GM12878 (cell line): ENCODE measurements at regions not wholly inside any gene's neighbourhood (a gene's known extent, or its start where the extent isn't known, plus 50 kb on each side); places are given as distances from the start of the nearest gene placed in this dataset.
A peak's percentile ranks its signal among the peaks of the same experiment; 100 is the strongest.

ENCODE experiments used
- ATAC-seq: fragments of 200-7000 bp; cut with Tn5 transposase; 3 replicates; pipeline ENCODE4 v1.9.1; 2020; ENCODE audit warnings: mild to moderate bottlenecking, moderate library complexity
- BruUV-seq: library from RNA; stranded (reverse); fragments of 400-500 nt; replicated peaks from 2 replicates; lab custom pipeline; 2021; lab: Mats Ljungman, UMichigan
- CTCF ChIA-PET: fragments of 300-600 bp; sonication (Branson Sonifier 250); formaldehyde crosslinking; extraction: SDS; loops from one replicate; lab custom pipeline; 2021; ENCODE audit warnings: inconsistent platforms; lab: Yijun Ruan, JAX
- POLR2A ChIA-PET: fragments of 350-600 bp; formaldehyde crosslinking; extraction: SDS; loops from one replicate; lab custom pipeline; 2021; ENCODE audit warnings: inconsistent platforms; lab: Charles Lee
- RAD21 ChIA-PET: fragments of 300-600 bp; sonication (Branson Sonifier 250); formaldehyde crosslinking; loops from one replicate; lab custom pipeline; 2023; ENCODE audit warnings: antibody characterized with exemption; ENCODE audit not compliant: unreplicated experiment; lab: Charles Lee
- SMC1A ChIA-PET: fragments of 300-600 bp; sonication (Branson Sonifier 250); formaldehyde crosslinking; loops from one replicate; lab custom pipeline; 2023; ENCODE audit not compliant: unreplicated experiment, uncharacterized antibody; lab: Charles Lee
- DNase-seq: peaks from one replicate; pipeline ENCODE4 v3.0.0-alpha.2; 2011; ENCODE audit warnings: low read depth, low spot score
- FAIRE-seq: peaks from 3 replicates; lab custom pipeline; 2011; peaks lifted over from hg19 to GRCh38; lab: Jason Lieb, UNC
- H2AFZ ChIP-seq: 2 replicates; pipeline ENCODE4 v1.6.0; 2011; ENCODE audit warnings: low read depth, low read length, control low read depth; ENCODE audit not compliant: control insufficient read depth
- H3K27ac ChIP-seq: 2 replicates; pipeline ENCODE4 v1.5.1; 2011; ENCODE audit warnings: control low read depth; ENCODE audit not compliant: control insufficient read depth, insufficient read depth
- H3K27me3 ChIP-seq, 2 experiments: replicated peaks in 1 of 2; 2 replicates each; pipeline versions ENCODE4 v1.6.0 to v1.6.1; 2011; ENCODE audit warnings: low read length in 1 of 2; ENCODE audit not compliant: control insufficient read depth in 2 of 2, insufficient read depth in 2 of 2
- H3K36me3 ChIP-seq, 2 experiments: 2 replicates each; pipeline ENCODE4 v1.5.1; 2011; ENCODE audit warnings: low read length in 1 of 2; ENCODE audit not compliant: control insufficient read depth in 2 of 2, insufficient read depth in 2 of 2
- H3K4me1 ChIP-seq: 2 replicates; pipeline ENCODE4 v1.6.1; 2011; ENCODE audit warnings: mild to moderate bottlenecking, low read length, moderate library complexity, mixed read lengths; ENCODE audit not compliant: control insufficient read depth, insufficient read depth
- H3K4me2 ChIP-seq: 2 replicates; pipeline ENCODE4 v1.6.0; 2011; ENCODE audit warnings: control low read depth; ENCODE audit not compliant: control insufficient read depth, insufficient read depth
- H3K4me3 ChIP-seq: fragments of 200-600 bp; sonication (generic); 2 replicates; pipeline ENCODE4 v1.5.1; 2016
- H3K79me2 ChIP-seq: 2 replicates; pipeline ENCODE4 v1.6.0; 2011; ENCODE audit warnings: low read length; ENCODE audit not compliant: control insufficient read depth, insufficient read depth
- H3K9ac ChIP-seq: 2 replicates; pipeline ENCODE4 v1.8.0; 2011; ENCODE audit warnings: low read length, control low read depth, mixed read lengths; ENCODE audit not compliant: control insufficient read depth, insufficient read depth
- H3K9me3 ChIP-seq: replicated peaks from 3 replicates; pipeline ENCODE4 v1.5.1; 2011; ENCODE audit warnings: mild to moderate bottlenecking, low read length; ENCODE audit not compliant: control insufficient read depth, insufficient read depth
- H4K20me1 ChIP-seq: 2 replicates; pipeline ENCODE4 v1.6.0; 2011; ENCODE audit not compliant: control insufficient read depth, insufficient read depth
- BRCA1 ChIP-seq: IDR thresholded peaks from 2 replicates; pipeline ENCODE4 v1.6.1; 2011; ENCODE audit warnings: low read depth, low read length, improper control_type of control experiment
- CUX1 ChIP-seq: IDR thresholded peaks from 2 replicates; pipeline ENCODE4 v1.6.1; 2012; ENCODE audit warnings: improper control_type of control experiment, low read depth, low read length; ENCODE audit not compliant: insufficient replicate concordance
- FOXM1 ChIP-seq: IDR thresholded peaks from 2 replicates; pipeline ENCODE4 v1.6.1; 2012; ENCODE audit warnings: low read depth, mild to moderate bottlenecking, inconsistent platforms, low read length, moderate library complexity
- HSF1 ChIP-seq: fragments of 150-350 bp; IDR thresholded peaks from 2 replicates; pipeline ENCODE4 v1.6.1; 2014; ENCODE audit warnings: mild to moderate bottlenecking, low read depth, low read length
- IKZF2 ChIP-seq, 2 experiments: fragments of 450-650 bp; IDR thresholded peaks; 2 replicates each; pipeline ENCODE4 v1.6.1; 2017; ENCODE audit warnings: mild to moderate bottlenecking in 2 of 2, moderate library complexity in 2 of 2
- MTA2 ChIP-seq: fragments of 450-650 bp; IDR thresholded peaks from 2 replicates; pipeline ENCODE4 v1.6.1; 2016; ENCODE audit warnings: low read depth, mild to moderate bottlenecking, moderate library complexity
- NR2F1 ChIP-seq: fragments of 450-650 bp; conservative IDR thresholded peaks from 2 replicates; pipeline ENCODE4 v1.6.1; 2017; ENCODE audit warnings: mild to moderate bottlenecking
- RAD21 ChIP-seq: IDR thresholded peaks from 2 replicates; pipeline ENCODE4 v1.6.1; 2011; ENCODE audit warnings: mild to moderate bottlenecking, low read depth, low read length, moderate library complexity; ENCODE audit not compliant: insufficient read depth
- SPI1 ChIP-seq: IDR thresholded peaks from 2 replicates; pipeline ENCODE4 v1.6.1; 2011; ENCODE audit warnings: low read depth, mild to moderate bottlenecking, low read length, moderate library complexity, borderline replicate concordance; ENCODE audit not compliant: insufficient read depth
- ZBTB11 ChIP-seq: fragments of 450-650 bp; formaldehyde crosslinking; IDR thresholded peaks from 2 replicates; pipeline ENCODE4 v1.5.0; 2022; ENCODE audit warnings: mild to moderate bottlenecking, missing genetic modification characterization
- ZNF622 ChIP-seq: fragments of 450-650 bp; IDR thresholded peaks from 2 replicates; pipeline ENCODE4 v1.6.1; 2017; ENCODE audit warnings: mild to moderate bottlenecking, inconsistent platforms
- WGBS: methylation state at CpG from one replicate; pipeline ENCODE4 v1.1.6; 2016; ENCODE audit warnings: low lambda C conversion rate; ENCODE audit not compliant: insufficient replicate concordance, insufficient coverage; ENCODE audit errors: missing lambda C conversion rate; 5-methylcytosine and 5-hydroxymethylcytosine counted together
- in situ Hi-C: fragments of 300-500 bp; cut with MboI; formaldehyde crosslinking; loops from 9 replicates; pipeline ENCODE4 v1.14.3; 2018; ENCODE audit warnings: mixed read lengths
- intact Hi-C: fragments of 100-400 bp; cut with micrococcal nuclease; formaldehyde crosslinking; loops from one replicate; pipeline ENCODE4 v1.14.2; 2022; ENCODE audit not compliant: unreplicated experiment

- 6% methylated on average over 1 of the region's 1 CpG for WGBS
- SMC1A ChIA-PET, result interaction anchor here (1.1 to 2.4 kb wide), 5 partner anchors 10 to 67 kb away, joined by 3 to 10 read pairs (median 3); no protein-coding TSS in a partner anchor
- Histone ChIP-seq H2AFZ (no peak overlapping the region), H3K79me2 (no peaks in the 10 kb centered on the region), H3K36me3 (no peaks in the 10 kb centered on the region), H3K4me2 (no peak overlapping the region), H3K27me3 (no peaks in the 10 kb centered on the region), H3K27ac (no peak overlapping the region), H3K9me3 (no peaks in the 10 kb centered on the region; the same call in 2 of the 3 replicates), H3K4me3 (no peak overlapping the region), H4K20me1 (no peaks in the 10 kb centered on the region), H3K9ac (no peak overlapping the region), H3K4me1 (no peaks in the 10 kb centered on the region; the same call in 1 of the 2 replicates)
- in situ Hi-C loops, result no loop called here
- no peak for FAIRE-seq
- BruUV-seq, result no TSS peak
- no peak for TF ChIP-seq HSF1
- no peak for TF ChIP-seq CUX1
- TF ChIP-seq RAD21, result no peak
- TF ChIP-seq NR2F1, result peak; percentile 85
- no peak for TF ChIP-seq FOXM1
- TF ChIP-seq ZNF622, result no peak
- TF ChIP-seq ZBTB11 (CRISPR knock-in tag), result no peak
- TF ChIP-seq BRCA1, result no peak
- TF ChIP-seq SPI1, result peak; percentile 37; the same call in 1 of the 2 replicates
- peak; percentile 74 for TF ChIP-seq MTA2
- peak; percentile 37 to 50; a peak in 2 of 4 replicates for TF ChIP-seq IKZF2 (IDR thresholded peaks at IDR 0.05)
- RAD21 ChIA-PET, result no interaction called here
- peak; percentile 68 for ATAC-seq
- CTCF ChIA-PET, result interaction anchor here (1.1 kb wide), 1 partner anchor 167 kb away, joined by 4 read pairs; no protein-coding TSS in a partner anchor
- intact Hi-C loops, result no loop called here
- DNase-seq, result no peak
- POLR2A ChIA-PET, result interaction anchor here (0.5 kb wide), 1 partner anchor 379 kb away, joined by 3 read pairs; no protein-coding TSS in a partner anchor
Measured at GRCh38 chr11:43116071-43116470, 195.7 kb upstream of the API5 start.
